H9 (cell line): ENCODE measurements at regions not wholly inside any gene's neighbourhood (a gene's known extent, or its start where the extent isn't known, plus 50 kb on each side); places are given as distances from the start of the nearest gene placed in this dataset.

Experiments
- DNase-seq: peaks from one replicate; pipeline ENCODE4 v3.0.0-alpha.2; 2017
- H2AFZ ChIP-seq: one replicate; pipeline ENCODE4 v1.6.1; 2013; ENCODE audit warnings: mild to moderate bottlenecking, low read length, control low read depth, moderate library complexity
- H2AK5ac ChIP-seq: 2 replicates; pipeline ENCODE4 v1.6.1; 2013; ENCODE audit warnings: low read length, control low read depth, mixed read lengths; ENCODE audit not compliant: insufficient read length
- H2BK120ac ChIP-seq: one replicate; pipeline ENCODE4 v1.6.1; 2013; ENCODE audit warnings: low read depth, mild to moderate bottlenecking, low read length, control low read depth, inconsistent platforms; ENCODE audit not compliant: poor library complexity, severe bottlenecking
- H2BK12ac ChIP-seq: 2 replicates; pipeline ENCODE4 v1.6.1; 2013; ENCODE audit warnings: low read length, control low read depth, mixed read lengths, low read depth; ENCODE audit not compliant: insufficient read length
- H2BK15ac ChIP-seq: 2 replicates; pipeline ENCODE4 v1.6.1; 2013; ENCODE audit warnings: low read depth, low read length, control low read depth
- H2BK20ac ChIP-seq: one replicate; pipeline ENCODE4 v1.6.1; 2013; ENCODE audit warnings: low read depth, mild to moderate bottlenecking, low read length, control low read depth, inconsistent platforms; ENCODE audit not compliant: poor library complexity, severe bottlenecking
- H2BK5ac ChIP-seq: 2 replicates; pipeline ENCODE4 v1.6.1; 2013; ENCODE audit warnings: low read length, control low read depth, mixed read lengths; ENCODE audit not compliant: insufficient read length
- H3K14ac ChIP-seq: 2 replicates; pipeline ENCODE4 v1.6.1; 2013; ENCODE audit warnings: low read length, control low read depth; ENCODE audit not compliant: insufficient read depth
- H3K18ac ChIP-seq: 2 replicates; pipeline ENCODE4 v1.6.1; 2013; ENCODE audit warnings: low read depth, mild to moderate bottlenecking, mixed read lengths, low read length, control low read depth; ENCODE audit not compliant: insufficient read length
- H3K23ac ChIP-seq: 2 replicates; pipeline ENCODE4 v1.6.1; 2013; ENCODE audit warnings: low read length, control low read depth, mixed read lengths, low read depth; ENCODE audit not compliant: insufficient read length
- H3K23me2 ChIP-seq: 2 replicates; pipeline ENCODE4 v1.6.1; 2013; ENCODE audit warnings: low read depth, mild to moderate bottlenecking, mixed read lengths, low read length, control low read depth; ENCODE audit not compliant: insufficient read length, poor library complexity, severe bottlenecking
- H3K27ac ChIP-seq: 2 replicates; pipeline ENCODE4 v1.5.1; 2013; ENCODE audit warnings: low read length, control low read depth, mixed read lengths, low read depth; ENCODE audit not compliant: insufficient read length
- H3K27me3 ChIP-seq: 2 replicates; pipeline ENCODE4 v1.6.1; 2013; ENCODE audit warnings: low read length, control low read depth, inconsistent platforms; ENCODE audit not compliant: insufficient read depth
- H3K4ac ChIP-seq: 2 replicates; pipeline ENCODE4 v1.6.1; 2013; ENCODE audit warnings: low read depth, mild to moderate bottlenecking, control low read depth, inconsistent platforms, low read length, moderate library complexity
- H3K4me1 ChIP-seq: 2 replicates; pipeline ENCODE4 v1.6.1; 2013; ENCODE audit warnings: low read length, control low read depth, inconsistent platforms; ENCODE audit not compliant: insufficient read depth
- H3K4me2 ChIP-seq: 2 replicates; pipeline ENCODE4 v1.6.1; 2013; ENCODE audit warnings: low read length, control low read depth, mixed read lengths; ENCODE audit not compliant: insufficient read length, insufficient read depth
- H3K56ac ChIP-seq: 2 replicates; pipeline ENCODE4 v1.6.1; 2013; ENCODE audit warnings: low read depth, mild to moderate bottlenecking, mixed read lengths, low read length, control low read depth; ENCODE audit not compliant: insufficient read length
- H3K79me1 ChIP-seq: 2 replicates; pipeline ENCODE4 v1.6.1; 2013; ENCODE audit warnings: low read depth, mild to moderate bottlenecking, moderate library complexity, low read length, control low read depth, inconsistent platforms; ENCODE audit not compliant: insufficient read depth, poor library complexity, severe bottlenecking
- H3K79me2 ChIP-seq: 2 replicates; pipeline ENCODE4 v1.6.1; 2013; ENCODE audit warnings: low read length, control low read depth, inconsistent platforms; ENCODE audit not compliant: insufficient read depth
- H3K9ac ChIP-seq: 2 replicates; pipeline ENCODE4 v1.6.1; 2013; ENCODE audit warnings: low read length, control low read depth, mixed read lengths; ENCODE audit not compliant: insufficient read length; ENCODE audit errors: extremely low read depth
- H3K9me3 ChIP-seq: one replicate; pipeline ENCODE4 v1.6.1; 2013; ENCODE audit warnings: low read depth, low read length, inconsistent platforms; ENCODE audit not compliant: control insufficient read depth
- H3T11ph ChIP-seq: one replicate; pipeline ENCODE4 v1.6.1; 2013; ENCODE audit warnings: mild to moderate bottlenecking, low read length, control low read depth, inconsistent platforms
- H4K20me1 ChIP-seq: one replicate; pipeline ENCODE4 v1.6.1; 2013; ENCODE audit not compliant: control insufficient read depth, insufficient read length, insufficient read depth
- H4K5ac ChIP-seq: 2 replicates; pipeline ENCODE4 v1.6.1; 2013; ENCODE audit warnings: low read depth, mild to moderate bottlenecking, mixed read lengths, low read length, control low read depth; ENCODE audit not compliant: insufficient read length
- H4K8ac ChIP-seq: replicated peaks from 2 replicates; pipeline ENCODE4 v1.6.1; 2013; ENCODE audit warnings: low read length, control low read depth, mixed read lengths, low read depth; ENCODE audit not compliant: insufficient read length
- H4K91ac ChIP-seq: 2 replicates; pipeline ENCODE4 v1.6.1; 2013; ENCODE audit warnings: low read depth, mild to moderate bottlenecking, moderate library complexity, mixed read lengths, low read length, control low read depth; ENCODE audit not compliant: insufficient read length
- H3K27ac Mint-ChIP-seq, 3 experiments: 2 replicates in 2 of 3; 3 replicates in 1 of 3; pipeline ENCODE4 v1.8.0; 2020 to 2021; ENCODE audit warnings: mixed read lengths in 3 of 3, mild to moderate bottlenecking in 1 of 3, moderate library complexity in 1 of 3
- H3K27me3 Mint-ChIP-seq: 2 replicates; pipeline ENCODE4 v1.8.0; 2021; ENCODE audit warnings: low read depth, mild to moderate bottlenecking, moderate library complexity, mixed read lengths
- H3K36me3 Mint-ChIP-seq, 3 experiments: 2 replicates in 2 of 3; 3 replicates in 1 of 3; pipeline ENCODE4 v1.8.0; 2020 to 2021; ENCODE audit warnings: low read depth in 3 of 3, mixed read lengths in 3 of 3; ENCODE audit not compliant: insufficient read depth in 1 of 3
- H3K4me1 Mint-ChIP-seq, 2 experiments: 2 replicates each; pipeline ENCODE4 v1.8.0; 2020; ENCODE audit warnings: mixed read lengths in 2 of 2
- H3K4me3 Mint-ChIP-seq, 2 experiments: 2 replicates in 1 of 2; 3 replicates in 1 of 2; pipeline ENCODE4 v1.8.0; 2020 to 2021; ENCODE audit warnings: mild to moderate bottlenecking in 2 of 2, mixed read lengths in 2 of 2, moderate library complexity in 1 of 2
- H3K9me3 Mint-ChIP-seq, 2 experiments: 2 replicates in 1 of 2; 3 replicates in 1 of 2; pipeline ENCODE4 v1.8.0; 2020; ENCODE audit warnings: mild to moderate bottlenecking in 2 of 2, mixed read lengths in 2 of 2, moderate library complexity in 1 of 2
- WGBS: extraction: QIAGEN DNeasy Blood & Tissue Kit; methylation state at CpG from one replicate; pipeline ENCODE4 v1.1.7; 2013; ENCODE audit warnings: missing lambda C conversion rate, low lambda C conversion rate, mixed read lengths; ENCODE audit not compliant: insufficient read length; ENCODE audit errors: extremely low coverage; 5-methylcytosine and 5-hydroxymethylcytosine counted together
- TF ChIP-seq, protein P1 (sequence below): fragments of 200-600 bp; sonication (generic); conservative IDR thresholded peaks from 3 replicates; pipeline ENCODE4 v1.8.0; 2021; ENCODE audit warnings: antibody characterized with exemption, mild to moderate bottlenecking

DNA sequence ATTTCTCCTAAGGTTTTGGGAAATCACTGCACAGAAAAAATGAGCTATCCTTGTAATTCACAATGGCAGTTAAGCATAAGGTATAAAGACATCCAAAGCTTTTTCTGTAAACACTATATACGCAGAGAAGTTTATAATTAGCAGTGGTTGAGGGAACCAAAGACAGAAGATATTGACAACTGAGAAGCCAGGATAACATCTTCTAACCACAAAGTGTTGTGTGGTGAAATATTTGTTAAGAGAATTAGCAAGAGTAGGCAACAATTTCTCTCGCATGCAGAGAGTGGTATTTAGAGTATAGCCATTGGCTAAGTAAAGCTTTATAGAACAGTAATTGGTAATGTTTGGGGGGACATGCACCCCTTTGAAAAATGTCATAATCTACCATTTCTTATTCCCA is 123.7 kb upstream of the USP15 start:
- TF ChIP-seq, protein P1, sequence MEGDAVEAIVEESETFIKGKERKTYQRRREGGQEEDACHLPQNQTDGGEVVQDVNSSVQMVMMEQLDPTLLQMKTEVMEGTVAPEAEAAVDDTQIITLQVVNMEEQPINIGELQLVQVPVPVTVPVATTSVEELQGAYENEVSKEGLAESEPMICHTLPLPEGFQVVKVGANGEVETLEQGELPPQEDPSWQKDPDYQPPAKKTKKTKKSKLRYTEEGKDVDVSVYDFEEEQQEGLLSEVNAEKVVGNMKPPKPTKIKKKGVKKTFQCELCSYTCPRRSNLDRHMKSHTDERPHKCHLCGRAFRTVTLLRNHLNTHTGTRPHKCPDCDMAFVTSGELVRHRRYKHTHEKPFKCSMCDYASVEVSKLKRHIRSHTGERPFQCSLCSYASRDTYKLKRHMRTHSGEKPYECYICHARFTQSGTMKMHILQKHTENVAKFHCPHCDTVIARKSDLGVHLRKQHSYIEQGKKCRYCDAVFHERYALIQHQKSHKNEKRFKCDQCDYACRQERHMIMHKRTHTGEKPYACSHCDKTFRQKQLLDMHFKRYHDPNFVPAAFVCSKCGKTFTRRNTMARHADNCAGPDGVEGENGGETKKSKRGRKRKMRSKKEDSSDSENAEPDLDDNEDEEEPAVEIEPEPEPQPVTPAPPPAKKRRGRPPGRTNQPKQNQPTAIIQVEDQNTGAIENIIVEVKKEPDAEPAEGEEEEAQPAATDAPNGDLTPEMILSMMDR: no peak
- Histone ChIP-seq H3T11ph (no peak overlapping the region), H4K8ac (no peak overlapping the region), H3K9me3 (no peaks in the 10 kb centered on the region), H2BK12ac (no peak overlapping the region), H2BK20ac (no peak overlapping the region), H4K91ac (no peak overlapping the region), H3K23me2 (no peaks in the 10 kb centered on the region), H3K79me2 (no peaks in the 10 kb centered on the region), H2BK5ac (no peak overlapping the region), H3K14ac (no peak overlapping the region), H3K18ac (no peak overlapping the region), H4K20me1 (no peaks in the 10 kb centered on the region), H3K56ac (no peak overlapping the region), H3K9ac (no peak overlapping the region), H3K4me1 (no peaks in the 10 kb centered on the region), H3K27me3 (no peaks in the 10 kb centered on the region), H3K4ac (no peak overlapping the region), H3K27ac (no peak overlapping the region), H3K4me2 (no peak overlapping the region), H2BK15ac (no peak overlapping the region), H2AFZ (no peak overlapping the region), H3K79me1 (no peaks in the 10 kb centered on the region), H2BK120ac (no peak overlapping the region), H2AK5ac (no peak overlapping the region), H4K5ac (no peak overlapping the region), H3K23ac (no peak overlapping the region)
- H3K27ac Mint-ChIP-seq: no peak overlapping the region
- H3K36me3 Mint-ChIP-seq: no peaks in the 10 kb centered on the region
- no peaks in the 10 kb centered on the region for H3K9me3 Mint-ChIP-seq
- H3K27me3 Mint-ChIP-seq: no peaks in the 10 kb centered on the region
- H3K4me3 Mint-ChIP-seq: no peak overlapping the region
- DNase-seq: no peak
- no peaks in the 10 kb centered on the region for H3K4me1 Mint-ChIP-seq
- no CpG with 5 or more reads among the region's 2 CpGs for WGBS
